GM12873 (cell line): ENCODE measurements at regions not wholly inside any gene's neighbourhood (a gene's known extent, or its start where the extent isn't known, plus 50 kb on each side); places are given as distances from the start of the nearest gene placed in this dataset.

Experiments
- TF ChIP-seq, protein P1 (sequence below): IDR thresholded peaks from 2 replicates; pipeline ENCODE4 v1.5.1; 2012; ENCODE audit warnings: low read depth, mild to moderate bottlenecking, moderate library complexity, low read length, control low read depth; ENCODE audit not compliant: insufficient read depth; ENCODE audit errors: missing control alignments

DNA sequence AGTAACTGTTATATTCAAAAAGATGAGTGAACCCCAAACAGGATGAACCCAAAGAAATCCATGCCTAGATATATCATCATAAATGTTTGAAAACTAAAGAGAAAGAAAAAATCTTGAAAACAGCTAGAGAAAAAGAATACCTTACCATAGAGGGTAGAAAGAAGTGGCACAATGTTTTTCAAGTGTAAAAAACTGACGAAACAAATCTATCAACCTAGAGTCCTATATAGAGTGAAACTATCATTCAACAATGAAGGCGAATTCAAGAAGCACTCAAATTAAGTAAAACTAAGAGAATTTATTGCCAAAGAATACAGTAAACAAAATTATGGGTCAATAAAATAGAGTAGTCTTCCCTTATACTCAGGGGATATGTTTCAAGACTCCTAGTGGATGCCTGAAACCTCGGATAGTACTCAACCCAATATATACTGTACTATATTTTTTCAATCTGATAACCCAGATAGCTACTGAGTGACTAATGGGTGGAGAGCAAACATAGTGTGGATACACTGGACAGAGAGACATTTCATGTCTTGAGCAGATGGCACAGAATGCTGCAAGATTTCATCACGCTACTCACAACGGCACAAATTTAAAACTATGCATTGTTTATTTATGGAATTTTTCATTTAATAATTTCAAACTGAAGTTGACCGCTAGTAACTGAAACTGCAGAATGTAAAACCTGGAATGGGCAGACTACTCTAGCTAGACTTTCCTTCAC lies 52.6 kb upstream of the TMEM106B start:
- TF ChIP-seq, protein P1, sequence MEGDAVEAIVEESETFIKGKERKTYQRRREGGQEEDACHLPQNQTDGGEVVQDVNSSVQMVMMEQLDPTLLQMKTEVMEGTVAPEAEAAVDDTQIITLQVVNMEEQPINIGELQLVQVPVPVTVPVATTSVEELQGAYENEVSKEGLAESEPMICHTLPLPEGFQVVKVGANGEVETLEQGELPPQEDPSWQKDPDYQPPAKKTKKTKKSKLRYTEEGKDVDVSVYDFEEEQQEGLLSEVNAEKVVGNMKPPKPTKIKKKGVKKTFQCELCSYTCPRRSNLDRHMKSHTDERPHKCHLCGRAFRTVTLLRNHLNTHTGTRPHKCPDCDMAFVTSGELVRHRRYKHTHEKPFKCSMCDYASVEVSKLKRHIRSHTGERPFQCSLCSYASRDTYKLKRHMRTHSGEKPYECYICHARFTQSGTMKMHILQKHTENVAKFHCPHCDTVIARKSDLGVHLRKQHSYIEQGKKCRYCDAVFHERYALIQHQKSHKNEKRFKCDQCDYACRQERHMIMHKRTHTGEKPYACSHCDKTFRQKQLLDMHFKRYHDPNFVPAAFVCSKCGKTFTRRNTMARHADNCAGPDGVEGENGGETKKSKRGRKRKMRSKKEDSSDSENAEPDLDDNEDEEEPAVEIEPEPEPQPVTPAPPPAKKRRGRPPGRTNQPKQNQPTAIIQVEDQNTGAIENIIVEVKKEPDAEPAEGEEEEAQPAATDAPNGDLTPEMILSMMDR: no peak

- TF ChIP-seq, protein P1: no peak
Observed at GRCh38 chr7:12161146-12161545, 49.9 kb upstream of the TMEM106B start.
